GM23338 (cell line): ENCODE measurements at regions not wholly inside any gene's neighbourhood (a gene's known extent, or its start where the extent isn't known, plus 50 kb on each side); places are given as distances from the start of the nearest gene placed in this dataset.

Source experiments
- ATAC-seq: fragments of 200-7000 bp; cut with Tn5 transposase; 3 replicates; pipeline ENCODE4 v1.9.1; 2020
- DNase-seq: peaks from one replicate; pipeline ENCODE4 v3.0.0-alpha.2; 2015; ENCODE audit warnings: low spot score
- H2AFZ ChIP-seq: fragments of 200-600 bp; sonication (generic); 2 replicates; pipeline ENCODE4 v1.8.0; 2016; ENCODE audit warnings: antibody characterized with exemption, mild to moderate bottlenecking, moderate library complexity
- H3F3A ChIP-seq: fragments of 200-600 bp; sonication (generic); replicated peaks from 2 replicates; pipeline ENCODE4 v1.8.0; 2017; ENCODE audit warnings: antibody characterized with exemption, mixed run types, low read depth
- H3K27ac ChIP-seq: fragments of 200-600 bp; sonication (generic); 2 replicates; pipeline ENCODE4 v1.6.1; 2016; ENCODE audit warnings: low read depth
- H3K27me3 ChIP-seq: fragments of 200-600 bp; sonication (generic); 2 replicates; pipeline ENCODE4 v1.8.0; 2016; ENCODE audit warnings: mild to moderate bottlenecking, mixed run types, moderate library complexity; ENCODE audit not compliant: insufficient read depth
- H3K36me3 ChIP-seq: fragments of 200-600 bp; sonication (generic); 2 replicates; pipeline ENCODE4 v1.8.0; 2016; ENCODE audit warnings: mild to moderate bottlenecking; ENCODE audit not compliant: insufficient read depth
- H3K4me1 ChIP-seq: fragments of 200-600 bp; sonication (generic); 2 replicates; pipeline ENCODE4 v1.8.0; 2016; ENCODE audit warnings: mild to moderate bottlenecking, moderate library complexity; ENCODE audit not compliant: insufficient read depth
- H3K4me2 ChIP-seq: fragments of 200-600 bp; sonication (generic); 2 replicates; pipeline ENCODE4 v1.7.1; 2017; ENCODE audit warnings: mixed run types
- H3K4me3 ChIP-seq: fragments of 200-600 bp; sonication (generic); 2 replicates; pipeline ENCODE4 v1.6.1; 2016; ENCODE audit warnings: mixed run types
- H3K79me2 ChIP-seq: fragments of 200-600 bp; sonication (generic); replicated peaks from 2 replicates; pipeline ENCODE4 v1.8.0; 2017; ENCODE audit warnings: mild to moderate bottlenecking; ENCODE audit not compliant: insufficient read depth
- H3K9me2 ChIP-seq: fragments of 200-600 bp; sonication (generic); 2 replicates; pipeline ENCODE4 v1.8.0; 2017; ENCODE audit not compliant: insufficient read depth
- H4K20me1 ChIP-seq: fragments of 200-600 bp; sonication (generic); replicated peaks from 2 replicates; pipeline ENCODE4 v1.8.0; 2017; ENCODE audit warnings: mild to moderate bottlenecking; ENCODE audit not compliant: insufficient read depth
- H3K27ac Mint-ChIP-seq: 2 replicates; pipeline ENCODE4 v1.8.0; 2020; ENCODE audit warnings: inconsistent platforms, mild to moderate bottlenecking, moderate library complexity, mixed read lengths
- H3K27me3 Mint-ChIP-seq: 3 replicates; pipeline ENCODE4 v1.8.0; 2022; ENCODE audit warnings: low read depth, mild to moderate bottlenecking, moderate library complexity, mixed read lengths, inconsistent platforms; ENCODE audit not compliant: insufficient read depth, poor library complexity
- H3K36me3 Mint-ChIP-seq: 3 replicates; pipeline ENCODE4 v1.8.0; 2021; ENCODE audit warnings: low read depth, mild to moderate bottlenecking, inconsistent platforms, moderate library complexity, mixed read lengths
- H3K4me1 Mint-ChIP-seq: 3 replicates; pipeline ENCODE4 v1.8.0; 2020; ENCODE audit warnings: mild to moderate bottlenecking, inconsistent platforms, mixed read lengths
- H3K4me3 Mint-ChIP-seq: 3 replicates; pipeline ENCODE4 v1.8.0; 2021; ENCODE audit warnings: moderate library complexity, mild to moderate bottlenecking, inconsistent platforms, mixed read lengths
- H3K9me3 Mint-ChIP-seq: 3 replicates; pipeline ENCODE4 v1.8.0; 2020; ENCODE audit warnings: moderate library complexity, mild to moderate bottlenecking, inconsistent platforms, mixed read lengths
- CREB1 ChIP-seq: fragments of 250-450 bp; sonication (Bioruptor Pico); IDR thresholded peaks from 2 replicates; pipeline ENCODE4 v1.5.0; 2020; ENCODE audit warnings: low read depth, mild to moderate bottlenecking, moderate library complexity
- CTCF ChIP-seq, 2 experiments: fragments of 200-600 bp in 1 of 2; sonication (generic) in 1 of 2; conservative IDR thresholded peaks; 2 replicates each; pipeline versions ENCODE4 v1.5.1 to v1.6.1; 2016 to 2017; ENCODE audit warnings: antibody characterized with exemption in 2 of 2, low read depth in 2 of 2, mild to moderate bottlenecking in 2 of 2, moderate library complexity in 1 of 2
- ETS1 ChIP-seq: IDR thresholded peaks from 2 replicates; pipeline ENCODE4 v1.6.1; 2016; ENCODE audit warnings: antibody characterized with exemption
- EZH2 ChIP-seq: fragments of 200-600 bp; sonication (generic); IDR thresholded peaks from one replicate; pipeline ENCODE4 v1.8.0; 2017; ENCODE audit warnings: antibody characterized with exemption, mild to moderate bottlenecking, low read depth; ENCODE audit not compliant: unreplicated experiment
- EZH2phosphoT487 ChIP-seq: fragments of 200-600 bp; sonication (generic); IDR thresholded peaks from one replicate; pipeline ENCODE4 v1.8.1; 2018; ENCODE audit warnings: antibody characterized with exemption; ENCODE audit not compliant: unreplicated experiment
- JUNB ChIP-seq: IDR thresholded peaks from one replicate; pipeline ENCODE4 v1.6.1; 2016; ENCODE audit warnings: antibody characterized with exemption; ENCODE audit not compliant: unreplicated experiment
- NANOG ChIP-seq: IDR thresholded peaks from 2 replicates; pipeline ENCODE4 v1.6.1; 2016; ENCODE audit warnings: antibody characterized with exemption, borderline replicate concordance
- POLR2AphosphoS5 ChIP-seq: IDR thresholded peaks from 2 replicates; pipeline ENCODE4 v1.6.1; 2016; ENCODE audit warnings: antibody characterized with exemption, low read depth
- REST ChIP-seq: IDR thresholded peaks from one replicate; pipeline ENCODE4 v1.6.1; 2018; ENCODE audit warnings: antibody characterized with exemption; ENCODE audit not compliant: unreplicated experiment
- STAT1 ChIP-seq: IDR thresholded peaks from one replicate; pipeline ENCODE4 v1.6.1; 2016; ENCODE audit warnings: antibody characterized with exemption; ENCODE audit not compliant: unreplicated experiment
- ZNF114 ChIP-seq: fragments of 250-450 bp; sonication (Bioruptor Pico); IDR thresholded peaks from 2 replicates; pipeline ENCODE4 v1.5.0; 2020; ENCODE audit warnings: mild to moderate bottlenecking, moderate library complexity
- ZNF331 ChIP-seq: fragments of 250-450 bp; sonication (Bioruptor Pico); IDR thresholded peaks from 2 replicates; pipeline ENCODE4 v1.5.0; 2020; ENCODE audit warnings: low read depth, mild to moderate bottlenecking, moderate library complexity
- ZNF462 ChIP-seq: fragments of 250-450 bp; sonication (Bioruptor Pico); IDR thresholded peaks from 2 replicates; pipeline ENCODE4 v1.5.0; 2020; ENCODE audit warnings: mild to moderate bottlenecking, moderate library complexity

GRCh38 chr15:62732078-62732477, 310.5 kb upstream of the TPM1 start:
- no peak overlapping the region for H2AFZ ChIP-seq
- H3K36me3 Mint-ChIP-seq, result peaks cover 16% of the 10 kb centered on the region
- H3K27me3 ChIP-seq, result no peaks in the 10 kb centered on the region
- H3K27ac ChIP-seq, result no peak overlapping the region
- H3K4me3 ChIP-seq, result no peak overlapping the region
- no peaks in the 10 kb centered on the region for H3F3A ChIP-seq
- no peaks in the 10 kb centered on the region; the same call in none of the 2 replicates for H3K4me1 ChIP-seq
- H3K4me3 Mint-ChIP-seq, result no peak overlapping the region
- no peaks in the 10 kb centered on the region for H3K79me2 ChIP-seq
- H3K27me3 Mint-ChIP-seq, result no peaks in the 10 kb centered on the region
- H3K27ac Mint-ChIP-seq, result no peak overlapping the region
- no peak overlapping the region for H3K4me2 ChIP-seq
- no peak for ATAC-seq
- no peaks in the 10 kb centered on the region for H4K20me1 ChIP-seq
- H3K4me1 Mint-ChIP-seq, result peaks cover 12% of the 10 kb centered on the region
- peaks cover 12% of the 10 kb centered on the region for H3K9me3 Mint-ChIP-seq
- no peak for TF ChIP-seq CTCF (conservative IDR thresholded peaks at IDR 0.05; ENCODE audit: low read depth in 2 of 2)
- TF ChIP-seq EZH2, result no peak
- no peak for TF ChIP-seq STAT1
- TF ChIP-seq ZNF331 (CRISPR knock-in tag), result no peak
- no peak for TF ChIP-seq REST
- no peak for TF ChIP-seq NANOG
- TF ChIP-seq JUNB, result no peak
- TF ChIP-seq EZH2phosphoT487, result no peak
- TF ChIP-seq ZNF462 (CRISPR knock-in tag), result no peak
- TF ChIP-seq ZNF114, result no peak
- TF ChIP-seq POLR2AphosphoS5, result no peak
- no peak for TF ChIP-seq CREB1
- no peak for TF ChIP-seq ETS1
- no peak for DNase-seq
- H3K9me2 ChIP-seq, result peaks cover 20% of the 10 kb centered on the region
- no peaks in the 10 kb centered on the region for H3K36me3 ChIP-seq
